Daoy (cell line): ENCODE measurements at regions not wholly inside any gene's neighbourhood (a gene's known extent, or its start where the extent isn't known, plus 50 kb on each side); places are given as distances from the start of the nearest gene placed in this dataset.
"Not testable (repeated sequence)": the region's sequence is repeated elsewhere in the genome, so short reads cannot be mapped to it uniquely, and the experiment has no call there.

Experiments used
- DNase-seq: peaks from one replicate; pipeline ENCODE4 v3.0.0-alpha.2; 2015; ENCODE audit warnings: low read depth

DNA sequence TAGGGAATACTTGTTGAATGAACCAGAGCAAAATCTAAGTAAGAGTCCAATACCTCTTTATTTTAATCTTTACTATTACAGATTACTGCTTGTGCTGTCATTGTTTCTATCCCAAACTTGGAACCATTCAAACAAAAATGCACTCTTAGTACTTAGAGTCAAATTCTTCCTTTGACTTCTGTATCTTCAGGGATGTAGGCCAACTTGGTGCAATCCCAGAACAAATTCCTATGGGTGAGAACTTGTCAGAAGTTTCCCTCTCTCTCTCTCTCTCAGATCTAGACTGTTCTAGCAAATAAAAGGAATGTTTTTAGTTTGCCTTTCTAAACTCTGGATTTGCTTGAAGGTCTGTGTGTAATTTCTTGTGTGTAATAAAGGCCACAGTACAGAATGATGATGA, 329.0 kb upstream of the TMTC4 start:
- no peak for DNase-seq

DNA sequence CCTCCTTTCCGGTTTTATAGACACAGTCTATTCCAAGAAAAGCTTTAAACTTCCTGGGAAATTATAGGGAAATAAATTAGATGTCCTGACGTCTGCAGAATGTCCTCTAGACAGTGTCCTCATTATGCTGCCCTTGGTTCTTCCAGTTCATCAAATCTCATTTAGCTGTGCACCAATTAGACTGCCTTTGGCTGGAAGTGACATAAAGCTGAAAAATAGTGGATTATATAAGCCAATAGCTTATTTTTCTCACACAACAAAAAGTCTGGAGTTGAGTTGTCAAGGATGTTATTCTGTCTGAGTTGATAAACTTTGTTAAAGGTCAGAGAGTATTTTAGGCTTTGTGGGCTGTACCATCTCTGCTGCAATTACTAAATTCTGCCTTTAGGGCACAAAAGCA, 314.8 kb upstream of the TMTC4 start:
- no peak for DNase-seq

DNA sequence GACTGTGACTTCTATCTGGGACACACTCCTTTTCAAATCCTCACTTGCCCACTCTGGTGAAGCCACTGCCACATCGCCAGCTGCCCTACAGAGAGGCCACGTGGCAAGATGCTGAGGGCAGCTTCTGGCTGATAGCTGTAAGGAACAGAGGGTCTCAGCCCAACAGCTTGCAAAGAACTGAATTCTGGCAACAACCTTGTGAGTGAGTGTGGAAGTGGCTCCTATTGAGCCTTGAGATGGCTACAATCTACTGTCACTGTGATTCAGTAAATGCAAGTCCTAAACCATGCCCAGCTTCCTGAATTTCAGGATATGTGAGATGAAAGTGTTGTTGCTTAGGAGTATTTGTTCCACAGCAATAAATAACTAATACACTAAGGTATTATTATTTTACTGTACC, 314.3 kb upstream of the TMTC4 start:
- DNase-seq = no peak

DNA sequence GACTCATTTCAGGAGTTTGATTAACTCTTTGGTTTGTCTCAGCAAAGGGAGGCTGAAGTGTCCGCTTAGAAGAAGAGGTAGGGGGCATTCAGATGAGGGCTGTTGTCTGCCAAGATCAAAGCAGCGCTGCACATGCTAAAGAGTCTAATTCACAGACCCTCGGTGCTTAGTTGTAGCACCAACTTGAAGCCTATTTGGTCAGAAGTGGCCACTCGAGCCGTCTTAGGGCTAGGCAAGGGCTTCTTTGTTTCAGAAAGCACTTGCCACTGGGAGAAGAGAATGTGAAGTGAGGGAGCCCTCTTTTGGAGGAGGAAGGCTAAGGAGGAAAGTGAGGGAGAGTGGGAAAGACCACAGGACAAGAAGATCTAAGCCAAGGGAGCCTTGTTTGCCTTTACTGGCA, 313.4 kb upstream of the TMTC4 start:
- DNase-seq = no peak

DNA sequence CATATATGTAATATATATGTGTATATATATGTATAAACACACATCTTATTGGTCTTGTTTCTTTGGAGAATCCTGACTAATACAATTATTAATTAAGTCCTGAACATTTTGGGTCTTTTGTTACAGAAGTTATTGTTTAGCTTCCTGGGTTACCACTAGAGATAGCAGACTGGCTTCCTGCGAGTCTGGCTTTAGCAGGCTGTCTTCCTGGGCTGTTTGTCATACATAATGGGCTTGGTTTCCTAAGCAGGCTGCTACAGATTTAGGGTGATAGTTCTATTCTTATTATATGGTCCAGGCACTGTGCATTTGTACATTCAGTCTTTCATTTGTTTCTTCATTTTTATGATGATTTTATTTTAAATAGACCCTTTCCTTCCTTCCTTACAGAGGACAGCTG, 312.0 kb upstream of the TMTC4 start:
- DNase-seq = no peak

DNA sequence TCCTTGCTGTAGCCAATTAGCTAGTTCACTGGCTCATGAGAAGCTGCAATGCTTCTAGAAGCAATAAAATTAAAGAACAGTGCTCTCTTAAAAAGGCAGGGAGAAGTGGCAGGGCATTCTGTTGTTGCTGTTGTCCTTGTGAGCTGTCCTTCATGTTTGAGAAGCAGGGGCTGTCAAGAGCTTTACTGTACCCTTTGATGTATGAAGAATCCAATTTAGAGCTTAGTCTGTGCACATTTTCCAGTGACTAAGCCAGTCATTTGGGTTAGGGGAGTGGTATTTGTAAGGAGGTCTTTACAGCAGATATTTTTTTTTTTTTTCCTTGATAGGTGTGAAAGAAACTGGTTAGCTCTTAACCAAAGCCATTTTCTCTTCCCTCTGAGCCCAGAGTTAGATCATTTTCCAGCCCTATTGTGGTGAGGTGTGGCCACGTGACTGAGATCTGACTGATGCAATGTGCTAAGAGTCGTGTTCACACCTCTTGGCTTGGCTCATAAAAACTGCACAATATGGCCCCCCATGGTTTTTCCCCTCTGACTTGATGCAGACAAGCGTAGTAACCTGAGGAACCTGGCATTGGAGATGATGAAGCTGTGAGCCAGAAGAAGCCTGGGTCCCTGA, 309.6 kb upstream of the TMTC4 start:
- no peak for DNase-seq

DNA sequence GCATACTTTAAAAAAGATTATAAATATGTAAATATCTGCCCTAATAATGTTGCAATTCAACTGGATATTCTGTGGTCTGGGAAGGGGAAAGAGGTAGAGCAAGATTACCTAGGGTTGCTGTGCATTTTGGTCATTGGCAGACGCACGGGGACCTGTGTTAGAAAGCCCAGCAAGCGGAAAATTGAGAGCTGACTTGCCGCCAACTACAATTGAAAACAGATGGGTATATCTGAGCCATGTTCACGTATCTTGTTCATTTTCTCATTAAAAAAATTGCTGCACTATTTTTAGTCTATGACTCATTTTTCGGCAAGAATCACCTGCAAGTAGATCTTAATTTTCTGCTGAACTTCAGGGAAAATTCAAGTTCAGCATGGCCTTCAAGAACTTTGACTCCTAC, 308.5 kb upstream of the TMTC4 start:
- no peak for DNase-seq

DNA sequence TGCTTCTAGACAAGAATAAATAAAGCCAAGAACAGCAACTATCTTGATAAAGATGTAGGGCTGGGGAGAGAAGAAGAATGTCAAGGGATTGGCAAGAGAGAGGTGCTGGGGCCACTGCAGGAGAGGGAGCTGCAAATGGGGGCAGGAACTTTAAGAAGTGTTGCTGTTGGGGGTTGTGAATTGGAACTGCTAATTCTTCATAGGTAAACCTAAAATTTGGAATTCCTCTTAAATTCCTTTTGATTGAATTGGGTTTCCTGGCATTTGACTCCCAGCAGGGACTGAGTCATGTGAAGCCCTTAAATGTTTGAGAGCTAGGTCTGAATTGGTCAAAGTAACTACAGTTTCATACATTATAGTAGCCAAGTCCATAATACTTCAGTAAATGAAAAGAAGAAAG, 305.6 kb upstream of the TMTC4 start:
- DNase-seq = no peak

DNA sequence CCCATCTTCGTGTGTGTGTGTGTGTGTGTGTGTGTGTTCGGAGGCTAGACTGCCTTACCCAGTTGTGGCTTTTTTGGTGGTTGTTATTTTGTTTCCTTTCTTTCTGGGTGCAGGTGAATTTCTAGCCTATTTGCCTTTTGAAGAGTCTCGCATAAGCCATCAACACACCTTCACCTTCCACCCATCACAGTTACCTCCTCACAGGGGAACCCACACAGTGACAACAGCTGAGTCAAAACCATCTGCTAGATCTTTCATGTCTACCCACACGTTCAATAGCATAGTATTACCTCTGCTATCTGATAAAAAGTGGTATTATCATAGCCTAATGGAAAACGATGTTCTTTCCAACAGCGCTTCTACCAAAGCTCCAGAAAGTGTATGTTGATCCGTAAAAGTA, 303.2 kb upstream of the TMTC4 start:
- DNase-seq = no peak

DNA sequence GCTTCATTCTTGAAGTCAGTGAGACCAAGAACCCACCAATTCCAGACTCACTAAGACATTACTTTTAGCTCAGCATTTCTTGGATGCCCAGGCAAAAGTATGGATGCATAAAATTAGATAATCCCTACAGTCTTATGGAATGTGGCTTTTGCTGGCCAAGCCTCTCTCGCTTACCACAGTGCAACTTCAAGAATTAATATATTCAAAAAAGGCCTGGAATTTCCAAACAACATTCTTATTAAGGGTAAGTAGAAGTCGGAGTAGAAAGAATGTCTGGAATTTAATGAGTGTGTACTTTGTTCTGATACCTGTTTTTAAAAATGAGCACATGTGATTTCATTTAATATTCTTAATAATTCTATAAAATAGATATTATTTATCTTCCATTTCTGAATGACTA, 302.4 kb upstream of the TMTC4 start:
- DNase-seq = no peak

DNA sequence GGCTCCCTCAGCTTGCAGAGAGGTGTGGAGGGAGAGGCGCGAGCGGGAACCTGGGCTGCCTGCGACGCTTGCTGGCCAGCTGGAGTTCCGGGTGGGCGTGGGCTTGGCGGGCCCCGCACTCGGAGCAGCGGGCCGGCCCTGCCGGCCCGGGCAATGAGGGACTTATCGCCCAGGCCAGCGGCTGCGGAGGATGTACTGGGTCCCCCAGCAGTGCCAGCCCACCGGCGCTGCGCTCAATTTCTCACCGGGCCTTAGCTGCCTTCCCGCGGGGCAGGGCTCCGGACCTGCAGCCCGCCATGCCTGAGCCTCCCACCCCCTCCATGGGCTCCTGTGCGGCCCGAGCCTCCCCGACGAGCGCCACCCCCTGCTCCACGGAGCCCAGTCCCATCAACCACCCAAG, 301.1 kb upstream of the TMTC4 start:
- not testable (repeated sequence) for DNase-seq

DNA sequence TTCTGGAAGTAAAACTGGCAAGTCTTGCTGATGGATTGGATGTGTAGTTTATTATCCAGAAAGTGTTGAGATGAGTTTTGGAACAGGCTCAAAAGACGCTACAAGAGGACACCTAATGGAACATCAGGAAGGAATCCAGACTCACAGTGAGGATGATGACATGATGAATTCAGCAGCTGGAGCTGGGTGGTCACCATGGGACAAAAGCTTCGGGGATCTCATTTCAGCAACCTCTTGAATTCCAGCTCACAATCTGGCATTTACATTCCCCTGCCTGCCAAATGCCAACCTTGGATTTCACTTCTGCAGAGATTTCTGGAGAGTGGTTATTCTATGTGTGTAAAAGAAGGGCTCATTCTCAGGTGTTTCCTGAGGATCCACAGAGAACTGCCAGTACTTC, 288.0 kb upstream of the TMTC4 start:
- DNase-seq = no peak

DNA sequence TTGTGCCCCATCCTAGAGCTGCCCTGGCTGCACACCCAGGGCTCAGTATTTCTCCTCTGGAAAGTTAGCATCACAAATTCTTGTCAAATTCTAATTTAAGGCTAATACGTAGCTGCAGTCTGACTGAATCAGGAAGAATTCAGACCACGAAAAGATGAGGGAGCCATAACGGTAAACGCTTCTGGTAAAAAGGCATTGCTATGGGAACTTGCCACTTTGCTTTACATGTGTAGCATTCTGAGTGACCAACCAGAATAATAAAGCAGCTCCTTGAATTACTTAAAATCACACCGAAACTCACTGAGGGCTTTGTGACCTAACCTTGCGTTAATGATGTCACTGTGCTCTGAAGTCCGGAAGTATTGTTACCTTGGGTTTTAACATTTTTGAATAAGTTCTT, 286.6 kb upstream of the TMTC4 start:
- no peak for DNase-seq

DNA sequence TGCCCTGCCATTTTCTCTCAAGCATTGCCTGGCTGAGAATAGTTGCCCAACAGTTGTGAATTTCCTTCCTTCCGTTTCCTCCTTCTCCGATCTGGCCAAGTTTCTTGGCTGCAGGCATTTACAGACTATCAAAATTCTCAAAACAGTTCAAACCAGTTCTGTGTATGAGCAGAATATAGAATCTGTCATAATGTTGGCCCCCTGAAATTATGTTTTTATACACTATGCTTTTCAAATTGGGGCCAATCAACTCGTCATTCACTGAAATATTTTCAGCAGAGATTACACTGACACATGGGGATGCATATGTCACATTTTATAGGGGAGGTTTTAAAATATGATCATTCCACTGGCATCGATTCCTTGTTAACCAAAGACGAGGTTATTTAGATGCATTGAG, 284.2 kb upstream of the TMTC4 start:
- DNase-seq = no peak

DNA sequence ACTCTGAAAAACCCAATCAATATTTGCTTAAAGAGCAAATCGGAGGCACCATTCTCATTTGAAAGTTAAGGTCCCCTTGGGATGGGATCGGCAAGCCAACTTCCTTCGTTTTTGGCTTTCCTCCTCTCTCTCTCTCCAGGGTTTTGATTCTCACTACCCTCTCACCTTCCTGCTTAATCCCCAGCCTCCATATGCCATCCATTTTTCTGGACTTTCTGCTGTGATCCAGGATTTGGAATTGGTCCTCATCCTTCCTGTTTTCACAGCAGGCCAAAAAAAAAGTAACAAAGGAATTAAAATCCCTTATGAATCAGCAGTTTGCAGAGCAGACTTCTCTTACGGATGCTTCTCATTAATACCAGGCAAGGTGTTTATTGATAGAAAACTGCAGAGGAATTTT, 283.1 kb upstream of the TMTC4 start:
- no peak for DNase-seq

DNA sequence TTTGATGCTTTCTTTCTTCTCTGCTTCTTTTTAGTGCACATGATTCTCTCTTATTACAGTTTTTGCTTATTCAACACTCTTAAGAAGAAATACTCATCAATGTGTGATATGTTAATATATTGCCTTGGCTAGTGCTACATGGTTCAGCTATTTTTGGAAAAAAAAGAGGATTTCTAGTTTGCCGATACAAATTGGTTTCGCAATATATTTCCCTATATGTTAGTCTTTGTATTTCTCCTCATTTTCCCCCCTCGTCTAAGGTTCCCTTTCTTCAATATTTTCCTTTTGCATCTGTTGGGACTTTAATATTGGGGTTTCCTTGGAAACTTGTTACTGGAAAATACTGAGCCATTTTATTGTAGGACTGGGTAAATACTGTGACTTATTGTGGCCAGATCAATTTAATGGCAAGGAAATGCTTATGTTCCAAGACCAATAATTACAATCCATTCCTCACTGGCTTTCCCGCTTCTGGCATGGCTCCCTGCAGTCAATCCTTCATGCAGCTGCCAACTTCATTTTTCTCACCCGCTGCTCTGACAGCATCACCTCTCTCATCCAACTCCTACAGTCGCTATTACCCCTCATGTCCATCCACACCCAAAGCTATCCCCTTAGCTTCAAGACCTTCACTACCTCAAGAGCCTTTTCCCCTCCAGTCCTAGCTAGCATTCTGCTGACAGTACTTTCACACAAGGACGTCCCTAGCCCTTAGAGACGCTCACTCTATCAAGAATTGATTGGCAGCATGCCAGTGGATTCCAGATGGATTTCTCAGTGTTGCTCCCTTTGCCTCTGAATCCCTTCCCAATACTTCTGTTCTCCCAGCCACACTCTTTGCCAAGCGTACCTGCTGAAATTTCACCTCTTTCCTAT, 280.1 kb upstream of the TMTC4 start:
- DNase-seq = no peak

DNA sequence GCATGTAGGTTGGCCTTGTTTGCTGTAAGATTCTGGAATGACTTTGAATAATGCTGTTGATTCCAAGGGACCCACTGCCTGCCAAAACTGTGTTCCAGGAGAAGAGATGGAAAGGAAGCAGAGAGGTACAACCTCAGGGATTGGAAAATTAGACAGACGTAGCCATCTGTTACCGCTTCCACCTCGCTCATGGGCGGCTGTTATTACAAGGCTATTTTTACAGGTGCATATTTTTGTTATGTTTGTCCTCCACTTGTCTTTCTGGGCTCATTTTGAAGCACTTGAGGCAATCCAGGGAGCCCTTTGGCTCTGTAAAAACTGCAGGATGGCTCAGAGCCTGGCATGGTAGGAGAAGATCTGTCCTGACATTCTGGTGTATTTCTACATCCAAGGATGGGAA, 276.4 kb upstream of the TMTC4 start:
- no peak for DNase-seq

DNA sequence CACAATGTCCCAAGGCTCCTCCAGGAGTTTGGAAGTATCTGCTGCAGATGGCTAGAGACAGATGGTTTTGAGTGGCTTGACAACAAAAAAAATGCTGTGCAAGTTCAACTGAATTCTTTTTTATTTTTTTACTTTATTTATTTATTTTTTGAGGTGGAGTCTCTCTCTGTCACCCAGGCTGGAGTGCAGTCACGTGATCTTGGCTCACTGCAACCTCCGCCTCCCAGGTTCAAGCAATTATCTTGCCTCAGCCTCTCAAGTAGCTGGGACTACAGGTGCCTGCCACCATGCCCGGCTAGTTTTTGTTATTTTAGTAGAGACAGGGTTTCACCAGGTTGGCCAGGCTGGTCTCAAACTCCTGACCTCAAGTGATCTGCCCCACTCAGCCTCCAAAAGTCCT, 274.3 kb upstream of the TMTC4 start:
- not testable (repeated sequence) for DNase-seq

DNA sequence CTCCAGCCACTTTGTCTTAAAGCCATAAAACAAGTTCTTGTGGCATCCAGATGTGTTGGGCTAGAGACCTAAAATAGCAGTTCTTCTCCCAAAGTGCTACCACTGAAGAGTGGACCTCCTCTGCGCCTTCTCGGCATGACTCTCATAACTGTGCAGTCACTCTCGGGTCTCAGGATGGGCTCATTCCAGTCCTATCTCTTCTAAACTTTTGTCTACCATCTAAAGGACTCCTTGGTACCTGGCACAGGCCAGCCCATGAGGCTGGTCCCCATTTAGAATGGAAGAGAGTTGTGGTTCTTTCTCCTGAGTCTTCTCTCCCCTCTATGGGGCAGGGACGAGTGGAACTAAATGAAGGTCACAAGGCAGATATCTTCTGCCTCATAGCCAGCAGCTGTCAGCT, 272.0 kb upstream of the TMTC4 start:
- DNase-seq = no peak

DNA sequence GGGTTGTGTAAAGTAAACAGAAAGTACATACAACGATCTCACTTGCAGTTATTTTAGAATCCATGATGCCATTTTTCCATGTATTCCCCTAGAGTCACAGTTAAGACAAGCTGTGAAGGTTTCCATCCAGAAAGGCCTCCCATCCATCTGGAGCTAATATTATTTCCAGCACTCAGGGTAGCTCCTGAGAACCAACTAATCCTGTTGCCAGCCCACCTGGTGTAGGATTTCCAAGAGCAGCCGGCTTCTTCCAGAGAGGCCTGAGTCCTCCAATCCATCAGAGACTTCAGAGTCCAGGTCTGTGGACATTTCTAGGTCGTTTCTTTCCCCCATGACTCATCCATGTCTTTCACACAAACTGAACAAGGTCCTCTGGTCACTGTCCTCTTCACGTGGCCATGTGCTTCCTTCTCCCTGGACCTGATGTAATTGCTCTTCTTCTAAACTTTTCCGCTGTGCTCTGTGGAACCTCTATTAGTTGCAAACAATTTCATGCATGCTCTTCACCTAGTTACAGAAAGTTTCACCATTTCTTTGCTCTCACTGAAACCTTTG, 270.3 kb upstream of the TMTC4 start:
- no peak for DNase-seq

DNA sequence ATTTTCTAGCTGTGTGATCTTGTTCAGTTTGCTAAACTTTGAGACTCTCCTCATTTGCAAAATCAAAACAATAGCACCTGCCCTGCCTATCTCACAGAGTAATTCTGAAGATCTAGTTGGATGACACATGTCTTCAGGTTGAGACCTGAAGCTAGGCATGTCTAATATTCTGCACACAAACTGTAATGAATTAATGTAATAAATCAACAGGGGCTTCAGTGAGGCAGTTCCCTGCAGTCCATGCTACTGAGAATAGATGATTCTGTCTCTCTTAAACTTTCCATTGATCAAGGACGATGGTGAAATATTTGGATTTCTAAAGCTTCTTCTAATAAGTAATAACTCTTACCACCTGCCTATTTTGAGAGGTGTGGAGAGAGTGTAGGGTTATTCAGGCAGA, 268.1 kb upstream of the TMTC4 start:
- DNase-seq = no peak

DNA sequence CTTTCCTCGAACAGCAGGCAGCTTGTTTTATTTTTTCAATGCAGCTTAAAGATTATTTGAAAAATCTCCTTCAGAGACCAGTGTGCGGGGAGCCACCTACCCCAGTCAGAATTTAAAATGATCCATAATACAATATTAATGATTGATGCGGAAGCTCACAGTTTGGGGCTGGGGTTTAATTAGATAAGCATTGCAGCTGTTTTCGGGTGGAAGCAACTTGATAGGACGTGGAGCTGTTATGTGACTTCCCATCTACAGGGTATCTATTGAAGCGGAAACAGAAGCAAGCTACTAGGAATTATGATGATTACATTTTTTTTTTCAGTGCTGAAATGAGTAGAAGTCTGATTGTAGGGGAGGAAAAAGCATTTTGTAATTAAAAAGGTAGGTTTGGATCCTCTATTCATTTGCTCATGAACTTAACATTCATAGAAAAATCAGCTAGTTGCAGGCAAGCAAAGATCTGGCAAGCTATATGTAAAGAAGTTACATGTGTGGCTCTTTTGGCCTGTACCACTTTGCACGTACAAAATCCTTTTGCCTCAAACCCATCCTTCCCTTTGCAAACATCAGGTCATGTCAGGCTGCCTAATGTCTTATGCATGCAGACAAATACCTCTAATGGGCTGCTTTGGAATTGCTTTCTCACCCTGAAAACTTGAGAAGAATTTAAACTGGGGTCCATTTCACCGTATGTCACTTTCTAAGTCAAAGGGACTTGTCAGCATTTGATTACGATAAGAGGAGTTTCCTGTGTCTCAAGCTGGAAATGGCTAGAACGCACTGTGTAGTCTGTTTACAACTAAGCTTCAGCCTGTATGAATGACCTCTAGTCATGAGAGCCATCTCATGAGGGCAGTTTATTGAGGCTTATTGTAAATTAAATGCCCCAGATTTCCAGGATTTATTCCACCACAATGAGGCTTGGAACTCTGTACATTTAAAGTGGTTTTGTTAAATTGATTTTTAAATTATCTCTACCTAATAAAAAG, 267.1 kb upstream of the TMTC4 start:
- DNase-seq = no peak
